CD4-positive, alpha-beta T cell treated with Interleukin-21 for 1 hour (primary cell): ENCODE measurements at regions not wholly inside any gene's neighbourhood (a gene's known extent, or its start where the extent isn't known, plus 50 kb on each side); places are given as distances from the start of the nearest gene placed in this dataset.
"Not testable (repeated sequence)": the region's sequence is repeated elsewhere in the genome, so short reads cannot be mapped to it uniquely, and the experiment has no call there.

Experiments
- DNase-seq: peaks from one replicate; pipeline ENCODE4 v3.0.0-alpha.2; 2020

DNA sequence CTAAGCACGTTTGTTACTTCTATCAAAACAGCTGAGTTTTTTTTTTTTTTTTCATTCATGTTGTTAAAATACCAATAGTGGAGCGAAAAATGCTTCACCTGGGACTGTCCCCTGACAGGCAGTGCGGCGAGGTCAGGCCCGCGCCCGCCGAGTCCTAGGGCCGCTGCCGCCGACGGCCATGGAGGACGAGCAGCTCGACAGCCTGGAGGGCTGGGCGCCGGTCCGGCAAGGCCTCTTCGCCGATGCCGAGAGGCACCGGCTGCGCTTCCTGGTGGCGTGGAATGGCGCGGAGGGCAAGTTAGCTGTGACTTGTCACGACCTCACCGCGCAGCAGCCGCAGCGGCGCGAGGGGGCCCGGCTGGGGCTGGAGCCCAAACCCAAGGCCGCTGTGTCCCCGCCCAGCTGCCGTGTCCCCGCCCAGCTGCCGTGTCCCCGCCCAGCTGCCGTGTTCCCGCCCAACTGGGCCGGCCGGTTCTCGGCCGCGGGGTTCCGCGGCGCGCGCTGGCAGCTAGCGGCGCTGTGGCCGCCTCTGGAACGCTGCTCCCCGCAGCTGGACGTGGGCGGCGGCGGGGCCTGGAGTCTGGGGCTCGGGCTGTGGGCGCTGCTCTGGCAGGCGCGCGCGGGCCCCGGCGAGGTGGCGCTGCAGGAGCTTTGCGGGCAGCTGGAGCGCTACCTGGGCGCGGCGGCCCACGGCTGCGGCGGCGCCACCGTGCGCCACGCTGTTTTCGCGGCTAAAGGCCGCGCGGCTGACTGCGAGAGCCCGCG is 56.7 kb upstream of the GOLGA8R start:
- peak; percentile 63 for DNase-seq

DNA sequence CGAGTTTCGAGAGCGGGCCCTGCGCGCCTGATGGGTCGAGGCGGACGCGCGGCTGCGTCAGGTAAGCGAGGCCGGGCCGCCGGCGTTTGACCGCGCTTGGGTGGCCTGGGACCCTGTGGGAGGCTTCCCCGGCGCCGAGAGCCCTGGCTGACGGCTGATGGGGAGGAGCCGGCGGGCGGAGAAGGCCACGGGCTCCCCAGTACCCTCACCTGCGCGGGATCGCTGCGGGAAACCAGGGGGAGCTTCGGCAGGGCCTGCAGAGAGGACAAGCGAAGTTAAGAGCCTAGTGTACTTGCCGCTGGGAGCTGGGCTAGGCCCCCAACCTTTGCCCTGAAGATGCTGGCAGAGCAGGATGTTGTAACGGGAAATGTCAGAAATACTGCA is 57.3 kb upstream of the GOLGA8R start:
- not testable (repeated sequence) for DNase-seq

GRCh38 chr15:30471817-30472551 is 57.9 kb upstream of the GOLGA8R start:
- not testable (repeated sequence) for DNase-seq

DNA sequence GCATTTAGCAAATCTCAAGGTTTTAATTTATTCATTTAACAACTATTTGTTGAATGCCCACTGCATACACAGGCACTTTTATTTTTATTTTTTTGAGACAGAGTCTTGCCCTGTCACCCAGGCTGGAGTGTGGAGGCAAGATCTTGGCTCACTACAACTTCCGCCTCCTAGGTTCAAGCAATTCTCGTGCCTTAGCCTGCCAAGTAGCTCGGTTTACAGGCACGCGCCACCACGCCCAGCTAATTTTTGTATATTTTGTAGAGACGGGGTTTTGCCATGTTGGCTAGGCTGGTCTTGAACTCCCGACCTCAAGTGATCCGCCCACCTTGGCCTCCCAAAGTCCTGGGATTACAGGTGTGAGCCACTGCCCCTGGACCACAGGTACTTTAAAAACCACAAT is 67.0 kb upstream of the GOLGA8Q start:
- DNase-seq, result not testable (repeated sequence)

DNA sequence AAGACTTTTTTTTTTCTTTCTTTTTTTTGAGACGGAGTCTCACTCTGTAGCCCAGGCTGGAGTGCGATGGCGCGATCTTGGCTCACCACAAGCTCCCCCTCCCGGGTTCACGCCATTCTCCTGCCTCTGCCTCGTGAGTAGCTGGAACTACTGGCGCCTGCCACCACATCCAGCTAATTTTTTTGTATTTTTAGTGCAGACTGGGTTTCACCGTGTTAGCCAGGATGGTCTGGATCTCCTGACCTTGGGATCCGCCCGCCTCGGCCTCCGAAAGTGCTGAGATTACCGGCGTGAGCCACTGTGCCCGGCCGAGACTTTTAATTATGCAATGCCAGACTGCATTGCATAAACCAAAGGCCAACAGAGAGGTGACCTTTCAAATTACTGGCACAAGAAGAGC is 62.6 kb upstream of the GOLGA8Q start:
- DNase-seq, result not testable (repeated sequence)

DNA sequence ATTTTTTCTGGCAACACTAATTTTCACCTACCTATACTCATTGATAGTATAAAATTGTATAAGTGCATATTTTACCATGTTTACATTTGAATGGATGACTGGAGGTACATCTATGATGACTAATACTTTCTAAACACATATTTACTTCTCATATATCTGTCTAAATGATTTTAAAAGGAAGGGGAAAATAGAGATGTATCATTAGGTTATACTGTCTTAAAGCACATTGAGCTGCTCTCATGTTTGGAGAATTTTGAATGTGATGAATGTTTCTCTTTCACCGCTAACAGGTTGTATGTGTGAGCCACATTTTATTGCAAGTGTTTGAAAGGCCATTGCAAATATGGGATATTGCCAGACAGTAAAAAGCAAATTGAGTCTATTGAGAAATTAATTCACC is 61.5 kb upstream of the GOLGA8Q start:
- not testable (repeated sequence) for DNase-seq

DNA sequence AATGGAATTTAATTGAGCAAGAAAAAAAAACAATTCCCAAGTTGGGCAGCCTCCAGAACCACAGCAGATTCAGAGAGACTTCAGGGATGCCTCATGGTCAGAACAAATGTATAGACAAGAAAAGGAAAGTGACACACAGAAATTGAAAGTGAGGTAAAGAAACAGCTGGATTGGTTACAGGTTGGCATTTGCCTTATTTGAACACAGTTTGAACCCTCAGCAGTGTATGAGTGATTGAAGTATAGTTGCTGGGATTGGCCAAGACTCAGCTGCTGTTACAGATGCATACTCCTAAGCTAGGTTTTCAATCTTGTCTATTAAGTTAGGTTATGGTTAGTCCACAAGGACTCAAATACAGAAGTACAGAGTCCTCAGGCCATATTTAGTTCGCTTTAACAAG is 57.9 kb upstream of the GOLGA8Q start:
- DNase-seq, result not testable (repeated sequence)

- not testable (repeated sequence) for DNase-seq
Observed at GRCh38 chr15:30497275-30497674, 54.6 kb upstream of the GOLGA8Q start.

DNA sequence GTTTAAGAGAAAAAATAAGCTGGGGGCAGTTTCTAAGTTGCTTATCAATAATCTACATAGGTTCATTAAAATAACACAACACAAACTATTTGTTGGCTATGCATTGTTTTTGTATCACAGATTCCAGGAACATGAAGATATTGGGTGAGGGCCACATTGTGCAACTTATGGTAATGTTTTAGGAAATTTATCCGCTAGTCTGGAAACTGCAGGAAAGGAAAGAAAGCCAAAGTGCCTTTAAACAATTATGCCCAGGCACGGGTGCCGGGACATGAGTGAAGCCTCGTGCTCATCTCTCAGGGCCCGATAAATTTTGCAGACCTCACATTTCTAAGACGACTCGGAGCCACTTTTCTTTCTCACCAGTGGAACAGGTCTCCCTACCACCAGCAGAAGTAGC is 52.6 kb upstream of the GOLGA8Q start:
- DNase-seq, result not testable (repeated sequence)

DNA sequence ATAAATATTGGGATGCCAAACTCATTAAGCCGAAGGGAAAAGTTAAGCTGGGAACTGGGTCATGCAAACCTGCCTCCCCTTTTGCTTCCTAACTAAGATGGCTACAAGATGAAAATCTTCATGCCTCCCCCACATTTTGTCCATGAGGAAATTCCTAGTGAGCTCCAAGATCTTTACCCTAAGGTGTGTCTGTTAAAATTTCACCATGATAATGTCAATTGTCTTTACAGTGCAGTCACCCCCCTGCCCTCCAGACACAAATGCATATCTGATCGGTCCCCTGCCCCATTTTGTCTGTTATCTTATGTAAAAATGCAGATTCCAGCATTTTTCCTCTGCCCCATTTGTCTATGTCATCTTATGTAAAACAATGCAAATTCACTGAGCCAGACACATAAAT is 51.3 kb upstream of the GOLGA8Q start:
- DNase-seq, result not testable (repeated sequence)
